ENCODE measurements at regions not wholly inside any gene's neighbourhood (a gene's known extent, or its start where the extent isn't known, plus 50 kb on each side); places are given as distances from the start of the nearest gene placed in this dataset.
A peak's percentile ranks its signal among the peaks of the same experiment; 100 is the strongest.

DNA sequence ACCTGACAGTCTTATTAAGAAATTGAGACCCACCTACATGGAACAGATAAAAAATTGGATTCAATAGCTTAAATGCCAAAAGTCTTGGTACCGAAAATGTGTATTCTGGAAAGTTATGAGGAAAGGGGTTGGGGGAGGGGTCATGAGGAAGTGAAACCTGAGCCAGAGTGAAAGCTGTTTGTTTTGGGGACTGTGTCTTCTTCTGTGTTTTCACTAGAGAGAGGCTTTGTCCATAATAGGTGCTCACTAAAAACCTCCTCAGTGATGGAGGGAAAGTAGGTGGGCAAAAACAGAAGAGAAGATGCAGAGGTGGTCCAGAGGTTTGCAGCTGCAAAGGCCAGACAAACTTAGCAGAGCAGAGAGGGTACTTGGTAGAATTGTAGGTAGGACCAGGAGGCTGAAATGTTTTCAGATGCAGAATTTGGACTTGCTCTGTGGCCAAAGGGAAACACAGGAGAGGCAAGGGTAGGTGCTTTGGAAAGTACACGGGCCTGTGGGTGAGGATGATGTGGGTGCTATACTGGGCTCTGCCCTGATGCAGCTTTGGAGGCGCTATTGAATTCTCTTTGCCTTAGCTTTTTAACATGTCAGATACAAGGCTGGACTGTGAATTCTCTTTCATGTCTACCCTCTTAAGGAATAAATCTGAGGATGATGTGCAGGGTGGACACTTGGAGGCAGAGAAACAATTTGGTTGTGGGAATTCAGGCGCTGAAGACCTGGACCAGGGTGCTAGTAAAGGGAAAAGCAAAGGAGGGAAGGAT lies 254.6 kb downstream of the PTEN start:
- no peak overlapping the region for H3K4me3 ChIP-seq (ENCODE audit: low read depth, low read length)
- no peak for DNase-seq
- no peak overlapping the region for H3K27ac ChIP-seq

DNA sequence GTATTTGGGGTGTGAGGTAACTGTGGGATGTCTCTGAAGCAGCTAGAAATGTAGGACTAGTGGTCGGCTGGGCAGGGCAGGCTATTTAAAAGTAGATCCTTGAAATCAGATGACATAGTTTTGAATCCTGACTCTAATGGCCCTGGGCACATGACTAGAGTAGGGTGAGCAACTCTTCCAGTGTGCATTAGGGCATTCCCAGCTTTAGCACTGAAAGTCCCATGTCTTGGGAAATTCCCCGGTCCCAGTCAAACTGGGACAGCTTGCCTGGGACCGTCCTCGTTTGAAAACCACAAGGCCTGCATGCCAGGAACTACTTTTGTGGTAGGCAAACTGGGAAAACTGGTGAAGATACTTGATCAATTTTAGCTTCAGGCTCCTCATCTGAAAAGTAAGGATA lies 255.3 kb downstream of the PTEN start:
- no peaks in the 10 kb centered on the region for H3K36me3 ChIP-seq
- H3K4me3 ChIP-seq (ENCODE audit: low read depth, low read length): no peak overlapping the region
- TF ChIP-seq, protein P1, sequence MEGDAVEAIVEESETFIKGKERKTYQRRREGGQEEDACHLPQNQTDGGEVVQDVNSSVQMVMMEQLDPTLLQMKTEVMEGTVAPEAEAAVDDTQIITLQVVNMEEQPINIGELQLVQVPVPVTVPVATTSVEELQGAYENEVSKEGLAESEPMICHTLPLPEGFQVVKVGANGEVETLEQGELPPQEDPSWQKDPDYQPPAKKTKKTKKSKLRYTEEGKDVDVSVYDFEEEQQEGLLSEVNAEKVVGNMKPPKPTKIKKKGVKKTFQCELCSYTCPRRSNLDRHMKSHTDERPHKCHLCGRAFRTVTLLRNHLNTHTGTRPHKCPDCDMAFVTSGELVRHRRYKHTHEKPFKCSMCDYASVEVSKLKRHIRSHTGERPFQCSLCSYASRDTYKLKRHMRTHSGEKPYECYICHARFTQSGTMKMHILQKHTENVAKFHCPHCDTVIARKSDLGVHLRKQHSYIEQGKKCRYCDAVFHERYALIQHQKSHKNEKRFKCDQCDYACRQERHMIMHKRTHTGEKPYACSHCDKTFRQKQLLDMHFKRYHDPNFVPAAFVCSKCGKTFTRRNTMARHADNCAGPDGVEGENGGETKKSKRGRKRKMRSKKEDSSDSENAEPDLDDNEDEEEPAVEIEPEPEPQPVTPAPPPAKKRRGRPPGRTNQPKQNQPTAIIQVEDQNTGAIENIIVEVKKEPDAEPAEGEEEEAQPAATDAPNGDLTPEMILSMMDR (IDR thresholded peaks at IDR 0.05; ENCODE audit: low read depth, low read length): no peak
- H3K27ac ChIP-seq: no peak overlapping the region
- no peaks in the 10 kb centered on the region for H3K27me3 ChIP-seq (ENCODE audit: insufficient read depth, low read depth, severe bottlenecking)
- no peaks in the 10 kb centered on the region for H3K9me3 ChIP-seq (ENCODE audit: severe bottlenecking)
- DNase-seq: no peak

More for the DNA sequence above, 254.6 kb downstream of the PTEN start:
- H3K27me3 ChIP-seq (ENCODE audit: insufficient read depth, low read depth, severe bottlenecking): no peaks in the 10 kb centered on the region
- TF ChIP-seq, protein P1 (IDR thresholded peaks at IDR 0.05; ENCODE audit: low read depth, low read length): peak; percentile 58; the same call in 1 of the 2 replicates
- H3K9me3 ChIP-seq (ENCODE audit: severe bottlenecking): no peaks in the 10 kb centered on the region
- H3K36me3 ChIP-seq: no peaks in the 10 kb centered on the region

DNA sequence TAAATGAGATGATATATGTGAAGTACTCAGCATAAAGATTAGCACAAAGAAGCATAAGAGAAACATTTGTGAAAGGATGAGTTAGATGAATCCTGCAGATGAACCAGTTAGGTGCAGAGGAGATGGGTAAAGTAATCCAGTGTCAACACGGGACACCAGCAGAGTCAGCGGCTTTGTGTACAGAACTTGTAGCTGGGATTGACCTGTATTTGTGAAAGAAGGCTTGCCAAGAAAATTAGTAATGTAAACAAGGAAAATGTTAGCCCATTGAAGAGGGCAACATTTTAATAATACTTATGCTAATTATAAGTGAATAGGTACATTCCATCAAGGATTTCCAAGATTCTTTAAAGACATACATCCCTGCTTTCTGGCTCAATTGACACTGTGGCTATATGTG lies 255.7 kb downstream of the PTEN start:
- no peaks in the 10 kb centered on the region for H3K27me3 ChIP-seq (ENCODE audit: insufficient read depth, low read depth, severe bottlenecking)
- DNase-seq: no peak
- TF ChIP-seq, protein P1 (IDR thresholded peaks at IDR 0.05; ENCODE audit: low read depth, low read length): no peak
- H3K27ac ChIP-seq: no peak overlapping the region
- no peak overlapping the region for H3K4me3 ChIP-seq (ENCODE audit: low read depth, low read length)
- no peaks in the 10 kb centered on the region for H3K9me3 ChIP-seq (ENCODE audit: severe bottlenecking)
- H3K36me3 ChIP-seq: no peaks in the 10 kb centered on the region

DNA sequence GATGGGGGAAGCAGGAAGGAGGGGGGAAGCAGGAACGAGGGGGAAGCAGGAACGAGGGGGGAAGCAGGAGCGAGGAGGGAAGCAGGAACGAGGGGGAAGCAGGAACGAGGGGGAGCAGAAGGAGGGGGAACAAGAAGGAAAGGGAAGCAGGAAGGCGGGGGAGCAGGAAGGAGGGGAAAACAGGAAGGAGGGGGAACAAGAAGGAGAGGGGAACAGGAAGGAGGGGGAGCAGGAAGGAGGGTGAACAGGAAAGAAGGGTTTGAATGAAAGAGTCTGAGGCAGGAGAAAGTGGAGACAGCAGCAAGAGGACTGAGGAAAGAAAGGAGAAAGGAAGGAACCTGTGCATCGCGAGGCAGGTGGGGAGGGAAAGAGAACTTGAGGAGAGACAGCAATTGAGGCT lies 256.6 kb downstream of the PTEN start:
- TF ChIP-seq, protein P1 (IDR thresholded peaks at IDR 0.05; ENCODE audit: low read depth, low read length): no peak
- H3K27ac ChIP-seq: no peak overlapping the region
- DNase-seq: no peak
- H3K27me3 ChIP-seq (ENCODE audit: insufficient read depth, low read depth, severe bottlenecking): no peaks in the 10 kb centered on the region
- no peaks in the 10 kb centered on the region for H3K9me3 ChIP-seq (ENCODE audit: severe bottlenecking)
- no peaks in the 10 kb centered on the region for H3K36me3 ChIP-seq
- H3K4me3 ChIP-seq (ENCODE audit: low read depth, low read length): no peak overlapping the region

DNA sequence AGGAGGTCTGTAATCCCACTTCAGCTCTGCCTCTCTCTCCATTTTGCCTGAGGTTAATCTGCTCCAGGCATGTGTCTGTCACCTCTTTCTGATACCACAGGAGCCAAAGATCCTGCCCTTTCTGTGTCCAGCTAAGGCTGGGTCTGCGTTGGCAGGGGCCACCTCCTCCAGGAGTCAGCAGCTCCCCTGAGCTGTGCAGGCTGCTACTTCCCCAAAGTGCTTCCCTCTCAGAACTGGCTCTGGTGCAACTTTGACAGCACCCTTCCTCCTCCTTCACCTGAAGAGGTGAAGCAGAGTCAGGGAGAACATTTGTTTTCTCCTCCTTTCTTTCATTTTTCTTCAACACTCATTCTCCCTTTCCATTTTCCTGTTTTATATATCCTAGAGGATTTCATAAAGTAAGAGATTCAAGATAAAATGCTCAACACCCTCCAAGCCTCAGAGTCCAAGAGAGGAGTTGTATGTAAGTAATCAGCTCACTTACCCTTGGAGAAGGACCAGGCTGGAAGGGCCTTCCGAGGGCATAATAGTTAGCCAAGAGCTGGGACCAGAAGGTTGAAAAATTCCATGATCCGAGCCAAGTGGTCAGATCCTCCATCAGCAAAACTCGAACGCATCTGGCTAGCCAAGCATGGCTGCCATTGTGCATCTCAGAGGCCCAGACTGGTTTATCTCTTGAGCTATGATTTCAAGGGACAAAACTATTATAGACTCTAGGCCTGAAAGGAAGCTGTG lies 257.3 kb downstream of the PTEN start:
- no peak for DNase-seq
- Histone ChIP-seq H3K4me3 (ENCODE audit: low read depth, low read length) (no peak overlapping the region), H3K36me3 (no peaks in the 10 kb centered on the region), H3K9me3 (ENCODE audit: severe bottlenecking) (no peaks in the 10 kb centered on the region), H3K27ac (no peak overlapping the region; the same call in 1 of the 2 replicates), H3K27me3 (ENCODE audit: insufficient read depth, low read depth, severe bottlenecking) (no peaks in the 10 kb centered on the region)
- TF ChIP-seq, protein P1 (IDR thresholded peaks at IDR 0.05; ENCODE audit: low read depth, low read length): no peak

All from WERI-Rb-1 (cell line).